PC-3 (cell line): ENCODE measurements at regions not wholly inside any gene's neighbourhood (a gene's known extent, or its start where the extent isn't known, plus 50 kb on each side); places are given as distances from the start of the nearest gene placed in this dataset.
A peak's percentile ranks its signal among the peaks of the same experiment; 100 is the strongest.

Source experiments
- ATAC-seq: fragments of 200-7000 bp; cut with Tn5 transposase; 2 replicates; pipeline ENCODE4 v1.9.1; 2020; ENCODE audit warnings: mild to moderate bottlenecking, moderate library complexity
- BruUV-seq: library from RNA; stranded (reverse); fragments of 400-500 nt; replicated peaks from 2 replicates; lab custom pipeline; 2021; lab: Mats Ljungman, UMichigan
- CTCF ChIA-PET: fragments of 300-600 bp; sonication (Branson Sonifier 250); formaldehyde crosslinking; loops from one replicate; lab custom pipeline; 2022; ENCODE audit warnings: antibody characterized with exemption; lab: Charles Lee
- POLR2A ChIA-PET: fragments of 300-600 bp; sonication (Branson Sonifier 250); formaldehyde crosslinking; loops from one replicate; lab custom pipeline; 2022; ENCODE audit warnings: antibody characterized with exemption; ENCODE audit not compliant: unreplicated experiment; lab: Charles Lee
- DNase-seq: peaks from one replicate; pipeline ENCODE4 v3.0.0-alpha.2; 2015
- H2AFZ ChIP-seq: fragments of 300-600 bp; sonication (generic); 2 replicates; pipeline ENCODE4 v1.6.0; 2016; ENCODE audit warnings: antibody characterized with exemption, low read length
- H3F3A ChIP-seq: fragments of 300-600 bp; sonication (generic); one replicate; pipeline ENCODE4 v1.6.0; 2017; ENCODE audit warnings: antibody characterized with exemption, low read length, control low read depth, mild to moderate bottlenecking; ENCODE audit not compliant: unreplicated experiment
- H3K27ac ChIP-seq: fragments of 300-600 bp; sonication (generic); 2 replicates; pipeline ENCODE4 v1.5.1; 2016; ENCODE audit warnings: mild to moderate bottlenecking, low read length
- H3K27me3 ChIP-seq: fragments of 300-600 bp; sonication (generic); 2 replicates; pipeline ENCODE4 v1.6.1; 2016; ENCODE audit warnings: low read length, mixed read lengths
- H3K36me3 ChIP-seq: fragments of 300-600 bp; sonication (generic); 2 replicates; pipeline ENCODE4 v1.6.1; 2016; ENCODE audit warnings: low read depth, mixed run types, low read length, mixed read lengths
- H3K4me1 ChIP-seq: fragments of 300-600 bp; sonication (generic); 2 replicates; pipeline ENCODE4 v1.5.1; 2016; ENCODE audit warnings: low read length; ENCODE audit not compliant: insufficient read depth
- H3K4me2 ChIP-seq: fragments of 300-600 bp; sonication (generic); 2 replicates; pipeline ENCODE4 v1.6.0; 2016; ENCODE audit warnings: low read length
- H3K4me3 ChIP-seq: fragments of 300-600 bp; sonication (generic); 2 replicates; pipeline ENCODE4 v1.5.1; 2016; ENCODE audit warnings: mild to moderate bottlenecking, low read length, mixed read lengths
- H3K79me2 ChIP-seq: fragments of 300-600 bp; sonication (generic); 2 replicates; pipeline ENCODE4 v1.6.1; 2017; ENCODE audit warnings: low read length, mixed read lengths
- H3K9ac ChIP-seq: fragments of 300-600 bp; sonication (generic); 2 replicates; pipeline ENCODE4 v1.6.0; 2016; ENCODE audit warnings: mild to moderate bottlenecking, low read length
- H3K9me2 ChIP-seq: fragments of 300-600 bp; sonication (generic); replicated peaks from 2 replicates; pipeline ENCODE4 v1.6.1; 2016; ENCODE audit warnings: mixed run types, low read length, mixed read lengths
- H3K9me3 ChIP-seq: fragments of 300-600 bp; sonication (generic); 2 replicates; pipeline ENCODE4 v1.6.1; 2016; ENCODE audit warnings: low read length, mixed read lengths
- H4K20me1 ChIP-seq: fragments of 300-600 bp; sonication (generic); 2 replicates; pipeline ENCODE4 v1.6.1; 2016; ENCODE audit warnings: low read length, mixed read lengths
- EZH2 ChIP-seq: fragments of 300-600 bp; sonication (generic); IDR thresholded peaks from one replicate; pipeline ENCODE4 v1.6.1; 2017; ENCODE audit warnings: antibody characterized with exemption, mild to moderate bottlenecking, low read length; ENCODE audit not compliant: unreplicated experiment
- EZH2phosphoT487 ChIP-seq: fragments of 300-600 bp; sonication (generic); IDR thresholded peaks from 2 replicates; pipeline ENCODE4 v1.6.1; 2018; ENCODE audit warnings: mild to moderate bottlenecking, antibody characterized with exemption, low read length, borderline replicate concordance
- intact Hi-C: fragments of 100-400 bp; cut with micrococcal nuclease; formaldehyde crosslinking; loops from 2 replicates; pipeline ENCODE4 v1.9.0; 2023
- TF ChIP-seq, protein P1 (sequence below): fragments of 300-600 bp; sonication (generic); conservative IDR thresholded peaks from 2 replicates; pipeline ENCODE4 v1.5.1; 2017; ENCODE audit warnings: antibody characterized with exemption, low read depth, mild to moderate bottlenecking, low read length

DNA sequence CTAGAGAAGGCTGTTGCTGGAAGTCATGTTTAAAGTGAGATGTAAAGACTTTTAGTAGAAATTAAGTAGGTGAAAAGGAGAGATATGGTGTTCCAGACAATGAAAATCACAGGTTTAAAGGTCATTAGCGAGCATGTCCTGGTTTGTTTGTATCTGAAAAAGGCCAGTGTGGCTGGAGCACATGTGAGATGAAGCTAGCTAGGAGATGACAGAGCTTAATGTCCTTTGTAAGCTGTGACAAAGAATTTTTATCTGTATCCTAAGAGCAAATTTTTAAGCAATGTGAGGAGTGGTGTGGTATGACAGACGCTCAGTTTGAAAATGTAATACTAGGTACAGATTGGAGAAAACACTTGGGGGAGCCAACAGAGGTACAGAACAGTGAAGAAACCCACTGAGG lies 567.2 kb upstream of the ARRDC3 start:
- H3K27ac ChIP-seq: no peak overlapping the region
- no peak overlapping the region for H3K4me2 ChIP-seq
- H2AFZ ChIP-seq: no peak overlapping the region
- H3K9me2 ChIP-seq: no peaks in the 10 kb centered on the region
- TF ChIP-seq EZH2phosphoT487: no peak
- TF ChIP-seq, protein P1, sequence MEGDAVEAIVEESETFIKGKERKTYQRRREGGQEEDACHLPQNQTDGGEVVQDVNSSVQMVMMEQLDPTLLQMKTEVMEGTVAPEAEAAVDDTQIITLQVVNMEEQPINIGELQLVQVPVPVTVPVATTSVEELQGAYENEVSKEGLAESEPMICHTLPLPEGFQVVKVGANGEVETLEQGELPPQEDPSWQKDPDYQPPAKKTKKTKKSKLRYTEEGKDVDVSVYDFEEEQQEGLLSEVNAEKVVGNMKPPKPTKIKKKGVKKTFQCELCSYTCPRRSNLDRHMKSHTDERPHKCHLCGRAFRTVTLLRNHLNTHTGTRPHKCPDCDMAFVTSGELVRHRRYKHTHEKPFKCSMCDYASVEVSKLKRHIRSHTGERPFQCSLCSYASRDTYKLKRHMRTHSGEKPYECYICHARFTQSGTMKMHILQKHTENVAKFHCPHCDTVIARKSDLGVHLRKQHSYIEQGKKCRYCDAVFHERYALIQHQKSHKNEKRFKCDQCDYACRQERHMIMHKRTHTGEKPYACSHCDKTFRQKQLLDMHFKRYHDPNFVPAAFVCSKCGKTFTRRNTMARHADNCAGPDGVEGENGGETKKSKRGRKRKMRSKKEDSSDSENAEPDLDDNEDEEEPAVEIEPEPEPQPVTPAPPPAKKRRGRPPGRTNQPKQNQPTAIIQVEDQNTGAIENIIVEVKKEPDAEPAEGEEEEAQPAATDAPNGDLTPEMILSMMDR: no peak
- no peaks in the 10 kb centered on the region for H3K9me3 ChIP-seq
- POLR2A ChIA-PET: no interaction called here
- H3K36me3 ChIP-seq: no peaks in the 10 kb centered on the region
- no TSS peak for BruUV-seq
- H3K4me1 ChIP-seq: no peaks in the 10 kb centered on the region
- ATAC-seq: no peak
- no peak for DNase-seq
- H3F3A ChIP-seq: no peaks in the 10 kb centered on the region
- H3K9ac ChIP-seq: no peak overlapping the region
- H3K79me2 ChIP-seq: no peaks in the 10 kb centered on the region
- peaks cover 6% of the 10 kb centered on the region; the same call in 1 of the 2 replicates for H3K27me3 ChIP-seq
- intact Hi-C loops: no loop called here
- CTCF ChIA-PET: no interaction called here
- no peaks in the 10 kb centered on the region for H4K20me1 ChIP-seq
- no peak overlapping the region for H3K4me3 ChIP-seq

DNA sequence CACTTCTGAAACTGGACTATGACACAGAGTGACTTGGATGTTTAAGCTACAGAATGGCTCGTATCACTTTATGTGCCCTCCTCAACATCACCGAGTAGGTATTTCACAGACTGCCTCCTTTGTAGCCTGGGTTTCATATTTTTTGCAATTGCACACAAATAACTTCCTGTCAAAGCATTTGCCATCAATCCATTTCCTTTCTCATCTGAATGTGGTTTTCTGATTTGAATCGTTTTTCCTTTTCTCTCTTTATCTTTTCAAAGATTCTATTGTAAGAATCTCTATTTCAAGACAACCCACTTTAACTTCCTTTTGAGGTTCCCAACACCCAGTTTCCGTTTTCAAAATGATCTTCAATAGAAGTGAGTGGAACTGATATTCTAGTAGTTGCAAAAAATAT lies 563.8 kb upstream of the ARRDC3 start:
- BruUV-seq: no TSS peak
- ChIA-PET CTCF (no interaction called here), POLR2A (no interaction called here)
- Histone ChIP-seq H3K4me1 (no peaks in the 10 kb centered on the region), H3K27me3 (peaks cover 6% of the 10 kb centered on the region; the same call in 1 of the 2 replicates), H3K27ac (no peak overlapping the region), H3K4me2 (no peak overlapping the region), H2AFZ (no peak overlapping the region), H3K79me2 (no peaks in the 10 kb centered on the region), H3K36me3 (no peaks in the 10 kb centered on the region), H3K9ac (no peak overlapping the region), H3K9me2 (no peaks in the 10 kb centered on the region), H4K20me1 (no peaks in the 10 kb centered on the region), H3K4me3 (no peak overlapping the region), H3F3A (no peaks in the 10 kb centered on the region), H3K9me3 (no peaks in the 10 kb centered on the region)
- DNase-seq (no peak), ATAC-seq (no peak)
- intact Hi-C loops: no loop called here
- TF ChIP-seq EZH2 (no peak), EZH2phosphoT487 (no peak)
- TF ChIP-seq, protein P1: no peak

DNA sequence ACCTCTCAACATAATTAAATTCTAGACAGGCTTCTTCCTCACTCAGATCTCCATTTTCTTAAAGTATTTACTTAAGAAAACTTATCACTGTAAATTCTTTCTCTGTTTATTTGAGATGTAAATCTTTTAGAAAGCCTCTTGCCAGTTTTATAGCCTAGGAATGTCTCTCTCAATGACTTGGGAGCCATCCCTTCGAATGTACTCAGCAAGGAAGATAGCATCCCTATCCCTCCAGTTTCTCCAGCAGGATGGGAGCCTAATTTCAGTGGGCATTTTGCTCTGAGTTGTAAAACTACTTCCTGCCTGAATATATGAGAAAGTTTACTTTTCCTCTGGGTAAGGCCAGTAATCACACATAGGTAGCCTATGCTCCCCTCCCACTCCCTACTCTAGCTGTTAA lies 558.5 kb upstream of the ARRDC3 start:
- CTCF ChIA-PET: no interaction called here
- ATAC-seq (peak; percentile 49; the same call in 1 of the 2 replicates), DNase-seq (no peak)
- H2AFZ ChIP-seq: no peak overlapping the region
- POLR2A ChIA-PET: no interaction called here
- H3K27ac ChIP-seq: no peak overlapping the region
- no peaks in the 10 kb centered on the region for H3F3A ChIP-seq
- H3K79me2 ChIP-seq: no peaks in the 10 kb centered on the region
- TF ChIP-seq, protein P1: no peak
- no peak for TF ChIP-seq EZH2phosphoT487
- TF ChIP-seq EZH2: no peak
- no peak overlapping the region for H3K9ac ChIP-seq
- H4K20me1 ChIP-seq: no peaks in the 10 kb centered on the region
- no peaks in the 10 kb centered on the region for H3K4me1 ChIP-seq
- H3K4me3 ChIP-seq: no peak overlapping the region
- intact Hi-C loops: no loop called here
- H3K9me3 ChIP-seq: no peaks in the 10 kb centered on the region
- H3K27me3 ChIP-seq: no peaks in the 10 kb centered on the region
- H3K36me3 ChIP-seq: no peaks in the 10 kb centered on the region
- H3K4me2 ChIP-seq: no peak overlapping the region
- no TSS peak for BruUV-seq
- H3K9me2 ChIP-seq: no peaks in the 10 kb centered on the region
